ENCODE measurements at regions not wholly inside any gene's neighbourhood (a gene's known extent, or its start where the extent isn't known, plus 50 kb on each side); places are given as distances from the start of the nearest gene placed in this dataset.
"Not testable (repeated sequence)": the region's sequence is repeated elsewhere in the genome, so short reads cannot be mapped to it uniquely, and the experiment has no call there.

- no peak for DNase-seq
Observed at GRCh38 chr19:27748551-27749152, 1464.3 kb downstream of the UQCRFS1 start.

- DNase-seq, result no peak
Observed at GRCh38 chr19:27746691-27747380, 1466.1 kb downstream of the UQCRFS1 start.

DNA sequence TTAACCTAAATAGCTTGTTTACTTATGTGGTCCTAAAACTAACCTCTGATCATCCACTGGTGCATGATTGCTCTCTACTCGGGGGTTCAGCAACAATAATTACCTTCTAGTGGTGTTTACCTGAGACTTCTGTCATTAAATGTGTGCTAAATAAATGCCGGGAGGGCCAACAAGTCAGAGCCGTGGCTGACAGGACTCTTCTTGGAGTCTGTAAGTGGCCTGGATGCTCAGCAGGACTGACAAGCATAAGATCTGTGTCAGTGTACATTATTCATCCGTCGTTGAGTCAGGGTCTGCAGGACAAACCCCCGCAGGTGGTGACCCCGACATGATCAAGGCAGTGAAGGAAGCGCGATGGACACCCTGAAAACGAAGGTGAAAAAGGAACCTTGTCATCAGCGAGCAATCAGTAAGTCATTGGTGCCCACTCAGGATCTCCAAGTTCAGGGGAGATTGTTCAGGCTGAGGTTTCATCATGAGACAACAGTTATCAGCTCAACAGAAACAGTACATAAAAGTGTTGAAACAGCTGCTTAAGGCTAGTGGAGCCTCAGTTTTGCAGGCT is 1466.9 kb downstream of the UQCRFS1 start:
- no peak for DNase-seq

DNA sequence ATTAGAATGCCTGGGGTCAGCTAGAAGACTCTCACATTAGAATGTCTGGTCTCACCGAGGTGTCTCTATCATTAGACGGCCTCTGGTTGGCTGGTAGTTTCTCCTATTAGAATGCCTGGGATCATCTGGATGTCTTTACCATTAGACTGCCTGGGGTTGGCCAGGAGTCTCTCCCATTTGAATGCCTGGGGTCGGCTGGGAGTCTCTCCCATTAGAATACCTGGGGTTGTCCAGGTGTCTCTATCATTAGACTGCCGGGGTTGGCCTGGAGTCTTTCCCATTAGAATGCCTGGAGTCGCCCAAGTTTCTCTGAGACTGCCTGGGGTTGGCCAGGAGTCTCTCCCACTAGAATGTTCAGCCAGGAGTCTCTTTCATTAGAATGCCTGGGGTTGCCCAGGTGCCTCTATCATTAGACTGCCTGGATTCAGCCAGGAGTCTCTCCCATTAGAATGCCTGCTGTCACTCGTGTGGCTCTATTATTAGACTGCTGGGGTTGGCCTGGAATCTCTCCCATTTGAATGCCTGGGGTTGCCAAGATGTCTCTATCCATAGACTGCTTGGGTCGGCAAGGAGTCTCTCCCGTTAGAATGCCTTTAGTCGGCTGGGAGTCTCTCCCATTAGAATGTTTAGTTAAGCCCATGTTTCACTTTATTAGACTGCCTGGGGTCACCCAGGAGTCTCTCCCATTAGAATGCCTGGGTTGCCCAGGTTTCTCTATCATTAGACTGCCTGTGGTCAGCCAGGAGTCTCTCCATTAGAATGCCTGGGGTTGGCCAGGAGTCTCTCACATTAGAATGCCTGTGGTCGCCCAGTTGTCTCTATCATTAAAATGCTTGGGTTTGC is 1467.8 kb downstream of the UQCRFS1 start:
- no peak for DNase-seq

GRCh38 chr19:27742041-27742440 is 1470.9 kb downstream of the UQCRFS1 start:
- DNase-seq, result no peak

- no peak for DNase-seq
Observed at GRCh38 chr19:27741236-27741635, 1471.7 kb downstream of the UQCRFS1 start.

DNA sequence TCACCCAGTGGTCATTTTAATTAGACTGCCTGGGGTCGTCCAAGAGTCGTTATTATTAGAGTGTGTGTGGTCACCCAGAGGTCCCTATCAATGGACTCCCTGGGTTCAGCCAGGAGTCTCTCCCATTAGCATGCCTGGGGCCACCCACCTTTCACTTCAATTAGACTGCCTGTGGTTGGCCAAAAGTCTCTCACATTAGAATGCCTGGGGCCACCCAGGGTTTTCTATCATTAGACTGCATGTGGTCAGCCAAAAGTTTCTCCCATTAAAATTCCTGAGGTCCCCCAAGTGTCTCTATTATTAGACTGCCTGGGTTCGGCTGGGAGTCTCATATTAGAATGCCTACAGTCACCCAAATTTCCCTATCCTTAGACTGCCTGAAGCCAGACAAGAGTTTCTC is 1472.6 kb downstream of the UQCRFS1 start:
- DNase-seq, result no peak

DNA sequence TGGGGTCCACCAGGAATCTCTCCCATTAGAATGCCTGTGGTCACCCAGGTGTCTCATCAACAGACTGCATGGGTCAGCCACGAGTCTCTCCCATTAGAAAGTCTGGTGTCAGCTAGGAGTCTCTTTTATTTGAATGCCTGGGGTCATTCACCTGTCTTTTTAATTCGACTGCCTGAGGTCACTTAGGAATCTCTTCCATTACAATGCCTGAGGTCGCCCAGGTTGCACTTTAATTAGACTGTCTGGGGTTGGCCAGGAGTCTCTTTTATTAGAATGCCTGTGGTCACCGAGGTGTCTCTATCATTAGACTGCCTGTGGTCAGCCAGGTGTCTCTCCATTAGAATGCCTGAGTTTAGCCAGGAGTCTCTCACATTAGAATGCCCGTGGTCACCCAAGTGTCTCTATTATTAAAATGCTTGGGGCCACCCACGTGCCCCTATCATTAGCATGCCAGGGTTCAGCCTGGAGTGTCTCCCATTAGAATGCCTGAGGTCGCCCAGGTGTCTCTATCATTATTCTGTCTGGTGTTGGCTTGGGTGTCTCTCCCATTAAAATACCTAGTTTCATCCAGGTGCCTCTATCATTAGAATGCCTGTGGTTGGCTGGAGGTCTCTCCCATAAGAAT is 1474.3 kb downstream of the UQCRFS1 start:
- no peak for DNase-seq

GRCh38 chr19:27736225-27736624 is 1476.7 kb downstream of the UQCRFS1 start:
- DNase-seq, result no peak

- no peak for DNase-seq
Observed at GRCh38 chr19:27735314-27735713, 1477.6 kb downstream of the UQCRFS1 start.

DNA sequence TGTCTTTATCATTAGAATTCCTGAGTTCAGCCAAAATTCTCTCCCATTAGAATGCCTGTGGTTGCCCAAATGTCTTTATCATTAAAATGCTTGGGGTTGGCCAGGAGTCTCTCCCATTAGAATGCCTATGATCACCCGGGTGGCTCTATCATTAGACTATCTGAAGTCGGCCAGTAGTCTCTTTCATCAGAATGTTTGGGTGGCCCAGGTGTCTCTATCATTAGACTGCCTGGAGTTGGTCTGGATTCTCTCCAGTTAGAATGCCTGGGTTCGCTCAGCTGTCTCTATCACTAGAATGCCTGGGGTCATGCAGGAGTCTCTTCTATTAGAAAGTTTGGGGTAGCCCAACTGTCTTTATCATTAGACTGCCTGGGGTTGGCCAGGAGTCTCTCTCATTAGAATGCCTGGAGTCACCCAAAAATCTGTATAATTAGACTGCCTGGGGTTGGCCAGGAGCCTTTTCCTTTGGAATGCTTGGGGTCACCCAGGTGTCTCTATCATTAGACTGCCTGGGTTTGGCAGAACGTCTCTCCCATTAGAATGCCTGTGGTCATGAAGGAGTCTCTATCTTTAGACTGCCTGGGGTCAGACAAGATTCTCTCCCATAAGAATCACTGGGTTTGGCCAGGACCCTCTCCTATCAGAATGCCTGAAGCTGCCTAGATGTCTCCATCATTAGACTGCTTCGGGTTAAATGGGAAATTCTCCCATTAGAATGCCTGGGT is 1478.3 kb downstream of the UQCRFS1 start:
- no peak for DNase-seq

GRCh38 chr19:27733551-27734266 is 1479.2 kb downstream of the UQCRFS1 start:
- peak; percentile 8 for DNase-seq

DNA sequence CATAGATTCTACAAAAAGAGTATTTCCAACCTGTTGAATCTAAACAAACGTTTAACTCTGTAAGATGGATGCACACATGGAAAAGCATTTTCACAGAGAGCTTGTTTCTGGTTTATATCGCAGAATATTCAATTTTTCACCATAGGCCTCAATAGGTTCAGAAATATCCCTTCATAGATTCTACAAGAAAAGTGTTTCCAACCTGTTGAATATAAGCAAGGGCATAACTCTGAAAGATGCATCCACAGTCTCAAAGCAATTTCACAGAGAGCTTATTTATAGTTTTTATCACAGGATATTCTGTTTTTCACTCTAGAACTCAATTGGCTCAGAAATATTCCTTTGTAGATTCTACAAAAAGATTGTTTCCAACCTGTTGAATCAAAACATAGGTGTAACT is 1483.6 kb downstream of the UQCRFS1 start:
- DNase-seq, result no peak

DNA sequence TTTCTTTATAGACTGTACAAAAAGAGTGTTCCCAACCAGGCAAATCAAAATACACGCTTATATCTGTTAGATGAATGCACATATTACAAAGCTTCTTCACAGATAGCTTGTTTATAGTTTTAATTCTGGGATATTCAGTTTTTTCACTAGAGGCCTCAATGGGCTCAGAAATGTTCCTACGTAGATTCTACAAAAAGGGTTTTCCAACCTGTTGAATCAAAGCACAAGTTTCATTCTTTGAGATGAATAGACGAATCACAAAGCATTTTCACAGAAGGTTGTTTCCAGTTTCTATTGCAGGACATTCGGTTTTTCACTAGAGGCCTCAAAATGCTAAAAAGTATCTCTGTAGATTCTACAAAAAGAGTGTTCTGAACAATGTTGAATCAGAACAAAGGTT is 1490.3 kb downstream of the UQCRFS1 start:
- no peak for DNase-seq

- DNase-seq, result no peak
Observed at GRCh38 chr19:27720155-27720554, 1492.8 kb downstream of the UQCRFS1 start.

GRCh38 chr19:27719034-27719433 is 1493.9 kb downstream of the UQCRFS1 start:
- DNase-seq, result no peak

- DNase-seq, result no peak
Observed at GRCh38 chr19:27718234-27718633, 1494.7 kb downstream of the UQCRFS1 start.

GRCh38 chr19:27717825-27718224 is 1495.1 kb downstream of the UQCRFS1 start:
- DNase-seq, result no peak

GRCh38 chr19:27716922-27717321 is 1496.0 kb downstream of the UQCRFS1 start:
- no peak for DNase-seq

DNA sequence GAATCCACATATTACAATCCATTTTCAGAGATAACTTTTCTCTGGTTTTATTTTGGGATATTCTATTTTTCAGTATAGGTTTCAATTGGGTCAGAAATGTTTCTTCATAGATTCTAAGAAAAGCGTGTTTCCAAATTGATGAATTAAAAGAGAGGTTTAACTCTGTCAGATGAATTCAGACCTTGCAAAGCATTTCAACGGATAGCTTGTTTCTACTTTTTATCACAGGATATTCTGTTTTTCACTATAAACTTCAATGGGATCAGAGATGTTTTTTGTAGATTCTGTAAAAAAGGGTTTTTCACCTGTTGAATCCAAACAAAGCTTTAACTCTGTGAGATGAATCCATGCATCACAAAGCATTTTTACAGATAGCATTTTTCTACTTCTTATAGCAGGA is 1498.1 kb downstream of the UQCRFS1 start:
- no peak for DNase-seq

DNA sequence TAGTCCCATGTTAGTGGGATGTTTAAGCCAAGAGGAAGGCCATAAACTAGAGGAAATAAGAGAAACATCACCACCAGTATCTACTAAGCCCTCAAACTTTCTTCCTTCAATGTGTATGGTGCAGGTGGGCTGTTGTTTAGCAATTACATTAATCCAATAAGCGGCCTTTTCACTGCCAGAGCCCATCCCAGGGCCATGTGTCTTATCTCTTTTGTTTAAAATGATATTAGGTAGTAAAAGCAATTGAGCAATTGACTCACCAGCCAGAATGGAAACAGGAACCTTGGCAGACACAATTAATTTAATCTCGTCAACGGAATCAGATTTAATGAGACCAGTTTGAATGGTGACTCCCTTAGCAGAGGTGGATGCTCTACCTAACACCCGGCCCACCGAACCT is 1503.5 kb downstream of the UQCRFS1 start:
- no peak for DNase-seq

DNA sequence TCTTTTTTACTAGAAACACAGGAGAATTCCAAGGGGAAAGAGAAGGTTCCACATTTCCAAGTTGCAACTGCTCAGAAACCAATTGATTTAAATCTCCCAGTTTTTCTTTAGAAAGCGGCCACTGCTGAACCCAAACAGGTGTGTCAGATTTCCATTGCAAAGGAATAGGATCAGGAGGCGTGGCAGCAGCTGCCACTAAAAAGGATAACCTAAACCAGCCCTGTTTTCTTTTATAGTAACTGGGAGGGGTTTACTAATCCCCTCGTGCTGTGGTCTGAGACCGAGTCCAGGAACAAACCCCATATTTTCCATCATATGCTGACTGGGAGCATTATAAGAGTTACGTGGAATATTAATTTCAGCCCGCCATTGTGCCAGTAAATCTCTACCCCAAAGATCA is 1504.0 kb downstream of the UQCRFS1 start:
- not testable (repeated sequence) for DNase-seq

Data from T1000 (cell line).